Natural killer cell treated with Interleukin-12 subunit alpha and Interleukin-12 subunit beta and Interleukin-15 and Interleukin-18, amount 100 ng/mL, for 72 hours (primary cell): ENCODE measurements at regions not wholly inside any gene's neighbourhood (a gene's known extent, or its start where the extent isn't known, plus 50 kb on each side); places are given as distances from the start of the nearest gene placed in this dataset.

Experiments used
- ATAC-seq, 2 donors: fragments of 150-1000 bp; cut with Tn5 transposase in 1 of 2; sonication (Bioruptor Pico), chemical (Tn5 transposase) in 1 of 2; 2 replicates each; pipeline ENCODE4 v1.10.0; 2021
- DNase-seq: peaks from one replicate; pipeline ENCODE4 v3.0.0; 2022; ENCODE audit warnings: low spot score
- H3K27ac Mint-ChIP-seq, 2 donors: 1 replicate in 1 of 2; 2 replicates in 1 of 2; pipeline ENCODE4 v1.8.0; 2022; ENCODE audit warnings: mixed read lengths in 2 of 2, mild to moderate bottlenecking in 1 of 2, moderate library complexity in 1 of 2
- H3K27me3 Mint-ChIP-seq, 2 donors: 1 replicate in 1 of 2; 2 replicates in 1 of 2; pipeline ENCODE4 v1.8.0; 2022; ENCODE audit warnings: mixed read lengths in 2 of 2
- H3K36me3 Mint-ChIP-seq: one replicate; pipeline ENCODE4 v1.8.0; 2022; ENCODE audit warnings: mixed read lengths
- H3K4me1 Mint-ChIP-seq, 2 donors: 1 replicate in 1 of 2; 2 replicates in 1 of 2; pipeline ENCODE4 v1.8.0; 2022; ENCODE audit warnings: low read depth in 2 of 2, mixed read lengths in 2 of 2, mild to moderate bottlenecking in 1 of 2
- H3K4me3 Mint-ChIP-seq: one replicate; pipeline ENCODE4 v1.8.0; 2022; ENCODE audit warnings: mixed read lengths
- H3K9me3 Mint-ChIP-seq: 2 replicates; pipeline ENCODE4 v1.8.0; 2022; ENCODE audit warnings: mixed read lengths

DNA sequence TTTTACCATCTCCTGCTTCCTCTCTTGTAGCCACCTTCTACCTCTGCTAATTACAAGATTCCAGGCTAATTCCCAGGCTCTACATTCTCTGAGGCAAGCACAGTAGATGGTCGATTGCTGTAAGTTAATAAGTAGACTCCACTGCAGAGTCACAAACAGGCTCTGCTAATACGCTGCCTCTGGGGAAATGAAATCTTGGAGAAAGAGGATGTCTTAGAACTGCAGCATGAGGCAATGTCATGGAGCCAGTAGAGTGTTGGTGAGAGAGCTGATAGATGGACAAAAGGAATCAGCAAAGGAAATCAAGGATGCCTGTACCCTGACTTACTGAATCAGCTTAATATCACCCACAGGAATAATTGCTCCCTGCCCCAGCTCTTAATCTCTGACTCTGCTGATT, 1260.3 kb downstream of the XPNPEP1 start:
- Mint-ChIP-seq H3K4me1 (no peaks in the 10 kb centered on the region), H3K36me3 (no peaks in the 10 kb centered on the region)
- no peak for DNase-seq

DNA sequence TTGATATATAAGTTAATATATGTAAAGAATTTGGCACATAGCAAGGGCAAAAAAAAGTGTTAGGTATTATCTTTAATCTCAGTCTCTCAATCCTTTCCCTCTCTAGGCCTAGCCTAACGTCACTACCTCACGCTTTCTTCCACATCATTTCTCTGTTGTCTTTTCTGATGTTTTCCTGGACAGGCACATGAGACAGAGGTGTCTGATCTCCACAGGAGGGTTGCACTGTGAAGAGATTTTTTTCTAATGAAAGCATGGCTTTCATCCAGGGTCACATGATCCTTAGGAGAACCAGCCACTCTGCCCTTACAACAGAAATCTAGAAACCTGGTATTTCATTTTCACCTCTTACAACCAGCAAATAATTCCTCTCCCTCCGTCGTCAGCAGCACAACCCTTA, 1268.3 kb downstream of the XPNPEP1 start:
- H3K4me1 Mint-ChIP-seq: no peaks in the 10 kb centered on the region
- H3K4me3 Mint-ChIP-seq: no peak overlapping the region
- no peaks in the 10 kb centered on the region for H3K36me3 Mint-ChIP-seq
- H3K9me3 Mint-ChIP-seq: peaks cover 13% of the 10 kb centered on the region
- no peaks in the 10 kb centered on the region for H3K27me3 Mint-ChIP-seq
- DNase-seq (no peak), ATAC-seq (no peak)
- no peak overlapping the region for H3K27ac Mint-ChIP-seq

More for the DNA sequence above, 1260.3 kb downstream of the XPNPEP1 start:
- H3K4me3 Mint-ChIP-seq: no peak overlapping the region
- no peak for ATAC-seq
- peaks cover 15% of the 10 kb centered on the region for H3K9me3 Mint-ChIP-seq
- no peaks in the 10 kb centered on the region for H3K27me3 Mint-ChIP-seq
- H3K27ac Mint-ChIP-seq: no peak overlapping the region

DNA sequence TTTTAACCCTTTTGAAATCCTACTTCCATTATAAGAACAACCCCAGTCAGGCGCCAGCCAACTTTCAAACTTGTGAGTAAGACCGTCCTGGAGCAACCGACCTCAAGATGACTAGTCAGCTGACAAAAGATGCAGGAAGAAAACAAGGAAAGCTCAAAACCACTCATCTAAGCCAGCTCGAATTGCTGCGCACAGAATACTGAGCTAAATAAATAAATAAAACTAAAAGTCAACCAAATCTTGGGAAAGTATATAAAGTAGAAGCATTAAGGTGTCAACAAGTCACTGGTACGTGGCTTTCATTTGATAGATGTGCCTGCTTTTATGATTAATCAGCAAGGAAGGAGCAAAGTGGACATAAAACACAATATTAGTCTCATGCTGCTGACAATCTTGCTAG, 1269.8 kb downstream of the XPNPEP1 start:
- no peaks in the 10 kb centered on the region for H3K27me3 Mint-ChIP-seq
- H3K27ac Mint-ChIP-seq: no peak overlapping the region
- H3K9me3 Mint-ChIP-seq: peaks cover 10% of the 10 kb centered on the region
- H3K4me1 Mint-ChIP-seq: no peaks in the 10 kb centered on the region
- no peaks in the 10 kb centered on the region for H3K36me3 Mint-ChIP-seq
- no peak for ATAC-seq
- no peak overlapping the region for H3K4me3 Mint-ChIP-seq
- no peak for DNase-seq

DNA sequence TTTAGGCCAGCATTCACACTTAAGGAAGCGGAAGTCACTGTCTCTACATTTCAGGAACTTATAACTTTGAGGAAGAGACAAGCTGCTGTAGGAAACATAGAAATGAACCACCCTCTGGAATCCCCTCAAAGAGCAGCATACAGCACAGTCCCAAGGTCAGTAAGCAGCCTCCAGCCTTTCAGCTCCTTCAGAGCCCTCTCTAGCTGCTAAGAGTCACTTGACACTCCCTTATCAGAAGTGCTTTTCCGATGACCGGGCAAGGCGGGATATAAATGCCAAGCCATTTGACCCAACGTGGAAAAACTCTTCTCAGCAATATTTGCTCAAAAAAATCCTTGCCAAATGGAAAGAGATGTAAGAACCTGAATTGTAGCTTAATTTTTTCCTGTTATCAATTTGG, 1284.3 kb downstream of the XPNPEP1 start:
- peaks cover 17% of the 10 kb centered on the region for H3K9me3 Mint-ChIP-seq
- no peaks in the 10 kb centered on the region for H3K4me1 Mint-ChIP-seq
- DNase-seq (no peak), ATAC-seq (no peak)
- no peaks in the 10 kb centered on the region for H3K27me3 Mint-ChIP-seq
- no peak overlapping the region for H3K4me3 Mint-ChIP-seq
- no peaks in the 10 kb centered on the region for H3K36me3 Mint-ChIP-seq
- H3K27ac Mint-ChIP-seq: no peak overlapping the region

DNA sequence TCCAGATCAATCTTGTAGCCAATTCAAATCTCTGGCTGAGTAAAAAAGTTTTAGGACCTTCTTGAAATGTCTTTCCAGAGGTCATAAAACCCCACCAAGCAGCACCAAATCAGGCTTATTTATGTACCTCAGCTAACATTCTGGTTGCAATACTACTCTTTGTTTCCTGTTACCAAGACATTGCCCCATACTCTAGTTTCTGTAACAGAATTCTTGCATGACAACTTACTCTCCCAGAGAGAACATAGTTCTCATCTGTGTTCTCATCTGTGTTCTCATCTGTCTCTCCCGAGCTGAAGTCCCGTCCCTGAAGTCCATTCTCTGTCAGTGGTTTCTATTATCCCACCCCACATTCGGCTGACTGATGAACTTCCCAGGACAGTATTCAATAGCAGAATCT, 1285.1 kb downstream of the XPNPEP1 start:
- no peak for ATAC-seq
- H3K27ac Mint-ChIP-seq: no peak overlapping the region
- no peak overlapping the region for H3K4me3 Mint-ChIP-seq
- no peak for DNase-seq
- no peaks in the 10 kb centered on the region for H3K36me3 Mint-ChIP-seq
- peaks cover 14% of the 10 kb centered on the region for H3K9me3 Mint-ChIP-seq
- no peaks in the 10 kb centered on the region for H3K4me1 Mint-ChIP-seq
- no peaks in the 10 kb centered on the region for H3K27me3 Mint-ChIP-seq

DNA sequence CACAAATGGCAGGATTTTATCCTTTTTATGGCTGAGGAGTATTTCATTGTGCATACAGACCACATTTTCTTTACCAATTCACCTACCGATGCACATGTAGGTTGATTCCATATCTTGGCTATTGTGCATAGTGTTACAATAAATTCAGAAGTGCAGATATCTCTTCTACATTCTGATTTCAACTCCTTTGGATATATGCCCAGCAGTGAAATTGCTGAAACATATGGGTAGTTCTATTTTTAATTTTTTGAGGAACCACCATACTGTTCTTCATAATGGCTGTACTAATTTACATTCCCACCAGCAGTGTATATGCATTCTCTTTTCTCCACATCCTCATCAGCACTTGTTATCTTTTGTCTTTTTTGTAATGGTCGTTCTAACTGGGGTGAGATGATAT, 1290.3 kb downstream of the XPNPEP1 start:
- Mint-ChIP-seq H3K4me3 (no peak overlapping the region), H3K36me3 (no peaks in the 10 kb centered on the region), H3K27me3 (no peaks in the 10 kb centered on the region), H3K27ac (no peak overlapping the region), H3K4me1 (no peaks in the 10 kb centered on the region), H3K9me3 (peaks cover 4% of the 10 kb centered on the region)
- ATAC-seq: no peak
- no peak for DNase-seq

DNA sequence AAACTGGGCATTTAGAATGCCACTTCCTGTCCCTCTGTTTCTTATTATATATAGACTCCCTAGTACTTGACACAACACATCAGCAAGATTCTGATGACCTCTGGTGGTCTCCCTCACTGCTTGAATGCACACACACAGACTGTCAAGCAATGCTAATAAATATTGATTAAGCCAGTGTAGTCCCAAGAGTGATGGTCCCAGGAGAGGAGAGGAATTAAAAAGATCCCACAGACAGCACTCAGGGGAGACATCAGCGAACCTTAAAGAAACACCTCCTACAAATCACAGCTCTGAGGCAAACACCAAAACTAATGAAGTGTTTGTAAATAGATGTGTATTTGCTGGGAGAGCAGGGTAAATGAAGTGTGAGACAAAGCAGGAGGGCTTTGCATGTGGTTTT, 1291.2 kb downstream of the XPNPEP1 start:
- H3K4me3 Mint-ChIP-seq: no peak overlapping the region
- H3K27me3 Mint-ChIP-seq: no peaks in the 10 kb centered on the region
- H3K27ac Mint-ChIP-seq: no peak overlapping the region
- DNase-seq (no peak), ATAC-seq (no peak)
- no peaks in the 10 kb centered on the region for H3K4me1 Mint-ChIP-seq
- H3K36me3 Mint-ChIP-seq: no peaks in the 10 kb centered on the region
- peaks cover 6% of the 10 kb centered on the region for H3K9me3 Mint-ChIP-seq

DNA sequence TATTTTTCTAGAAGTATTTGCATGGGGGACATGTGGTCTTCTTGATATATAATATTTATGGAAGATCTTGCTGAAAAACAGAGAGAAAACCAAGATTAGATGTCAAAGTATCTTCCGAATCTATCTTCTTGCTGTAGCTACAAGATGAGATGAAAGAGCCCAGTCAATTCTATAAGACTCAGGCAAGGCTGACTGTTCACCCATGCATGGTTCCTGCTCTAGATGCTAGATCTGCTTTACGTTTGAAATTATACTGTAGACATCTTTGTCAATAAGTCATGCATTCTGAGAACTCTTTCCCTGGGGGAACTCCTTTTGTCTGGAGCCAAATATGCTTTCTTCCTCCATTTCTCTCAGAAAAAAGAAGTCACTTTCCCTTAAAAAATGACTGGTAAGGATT, 1292.0 kb downstream of the XPNPEP1 start:
- Mint-ChIP-seq H3K9me3 (peaks cover 9% of the 10 kb centered on the region), H3K36me3 (no peaks in the 10 kb centered on the region), H3K4me3 (no peak overlapping the region), H3K27ac (no peak overlapping the region), H3K4me1 (no peaks in the 10 kb centered on the region), H3K27me3 (no peaks in the 10 kb centered on the region)
- ATAC-seq (no peak), DNase-seq (no peak)

DNA sequence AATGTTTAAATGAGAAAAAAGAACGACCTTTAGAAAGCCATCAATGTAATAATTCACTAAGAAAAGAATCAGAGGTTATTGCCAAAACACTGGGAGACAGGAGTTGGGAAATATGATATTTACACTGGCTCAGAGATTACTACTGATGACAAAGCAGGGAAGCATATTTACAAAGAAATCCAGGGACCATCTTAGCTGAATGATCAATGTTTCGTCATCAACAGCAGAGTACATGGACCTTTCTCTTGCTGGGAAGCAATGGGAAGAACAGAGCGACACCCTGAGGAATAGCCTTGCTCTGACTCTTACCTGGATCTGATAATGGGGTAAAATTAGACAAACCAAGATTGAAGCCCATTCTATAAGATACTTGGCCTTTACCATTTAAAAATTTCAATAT, 1293.5 kb downstream of the XPNPEP1 start:
- ATAC-seq (no peak), DNase-seq (no peak)
- Mint-ChIP-seq H3K36me3 (no peaks in the 10 kb centered on the region), H3K27ac (no peak overlapping the region), H3K4me3 (no peak overlapping the region), H3K27me3 (no peaks in the 10 kb centered on the region), H3K4me1 (no peaks in the 10 kb centered on the region), H3K9me3 (peaks cover 9% of the 10 kb centered on the region)

DNA sequence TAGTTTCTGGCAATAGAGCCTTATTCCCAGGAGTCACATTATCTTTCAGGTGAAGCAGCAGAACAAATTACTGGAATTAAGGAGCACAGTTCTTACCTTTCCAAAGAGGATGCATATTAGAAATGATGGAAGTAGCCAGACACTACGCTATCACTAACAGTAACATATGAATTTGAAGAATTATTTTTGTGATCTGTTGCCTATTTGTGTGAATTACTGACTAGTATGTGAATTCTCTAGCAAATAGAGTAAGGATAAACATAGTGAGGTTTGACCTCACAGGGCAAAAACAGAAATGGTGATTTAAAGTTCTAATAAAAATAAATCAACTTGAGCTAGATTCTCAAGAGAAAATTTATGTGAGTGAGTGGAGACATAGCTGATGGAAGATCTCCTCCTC, 1299.3 kb downstream of the XPNPEP1 start:
- no peak for ATAC-seq
- H3K4me1 Mint-ChIP-seq: no peaks in the 10 kb centered on the region

DNA sequence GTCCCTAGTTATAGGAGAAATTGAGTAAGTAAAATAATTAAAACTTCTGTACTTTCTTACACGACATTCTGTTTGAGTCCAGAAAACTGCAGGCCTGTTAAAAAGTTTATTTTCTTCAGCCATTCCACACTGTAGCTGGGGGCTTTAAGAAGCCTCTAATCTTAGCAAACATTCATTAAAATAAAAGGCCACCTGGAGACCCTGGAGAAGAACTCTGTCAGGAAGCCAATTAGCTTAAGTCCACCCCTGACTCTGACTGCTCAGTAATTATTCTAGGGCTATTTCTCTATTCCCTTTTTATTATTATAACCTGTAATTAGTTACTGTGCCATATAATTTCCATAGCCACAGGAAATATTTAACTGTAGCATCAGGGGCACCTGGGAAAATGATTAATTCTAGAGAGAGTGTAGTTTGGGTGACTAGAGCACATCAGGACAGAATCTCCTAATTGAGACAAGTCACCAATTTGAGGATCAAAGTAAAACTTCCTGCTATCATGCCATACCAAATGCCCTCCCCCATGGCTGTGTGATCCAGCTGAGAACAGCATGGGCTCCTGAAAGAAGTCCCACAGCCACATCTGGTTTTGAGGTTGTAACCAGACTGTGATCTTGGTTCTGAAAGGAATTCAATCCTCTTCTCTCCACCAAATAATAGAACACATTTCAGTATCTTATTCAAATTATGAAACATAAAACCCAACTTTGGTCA, 1302.3 kb downstream of the XPNPEP1 start:
- DNase-seq (no peak), ATAC-seq (no peak)
- Mint-ChIP-seq H3K27me3 (no peaks in the 10 kb centered on the region), H3K27ac (no peak overlapping the region), H3K9me3 (peaks cover 7% of the 10 kb centered on the region), H3K4me3 (no peak overlapping the region), H3K36me3 (no peaks in the 10 kb centered on the region), H3K4me1 (no peaks in the 10 kb centered on the region)

More for the DNA sequence above, 1299.3 kb downstream of the XPNPEP1 start:
- peaks cover 14% of the 10 kb centered on the region for H3K9me3 Mint-ChIP-seq
- H3K27ac Mint-ChIP-seq: no peak overlapping the region
- no peaks in the 10 kb centered on the region for H3K36me3 Mint-ChIP-seq
- DNase-seq: no peak
- no peaks in the 10 kb centered on the region for H3K27me3 Mint-ChIP-seq
- H3K4me3 Mint-ChIP-seq: no peak overlapping the region

DNA sequence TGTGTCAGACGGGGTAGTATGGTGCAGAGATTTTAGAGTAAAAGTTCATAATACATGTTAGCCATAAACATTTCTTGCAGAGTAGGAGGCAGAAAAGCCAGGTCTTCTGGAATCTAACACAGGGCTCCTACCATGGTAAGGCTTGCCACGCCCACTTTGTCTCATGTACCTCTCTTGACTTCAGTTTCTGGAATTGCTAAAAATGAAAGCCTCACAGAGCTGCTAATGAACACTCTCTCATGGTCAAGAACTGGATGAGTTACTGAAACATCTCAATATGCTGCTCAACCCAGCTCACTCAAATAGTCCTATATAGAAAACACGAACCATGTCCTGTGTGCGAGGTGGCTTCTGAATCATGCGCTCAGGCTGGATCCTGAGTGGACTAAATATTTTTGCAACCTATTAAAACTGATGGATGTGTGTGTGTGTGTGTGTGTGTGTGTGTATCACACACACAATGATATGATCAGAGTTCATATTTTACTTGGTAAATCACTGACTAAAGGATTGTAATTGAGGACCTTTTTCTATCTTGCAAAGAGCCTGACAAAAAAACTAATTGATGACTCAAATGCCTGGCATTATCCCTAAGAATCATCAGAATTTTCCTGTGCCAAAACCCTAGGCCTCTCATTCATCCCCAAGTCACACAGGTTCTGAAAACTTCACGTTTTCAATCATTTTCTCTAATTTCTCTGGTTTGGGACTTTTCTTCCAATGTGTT, 1306.6 kb downstream of the XPNPEP1 start:
- no peaks in the 10 kb centered on the region for H3K27me3 Mint-ChIP-seq
- H3K9me3 Mint-ChIP-seq: peaks cover 8% of the 10 kb centered on the region
- H3K4me1 Mint-ChIP-seq: no peaks in the 10 kb centered on the region
- no peak overlapping the region for H3K27ac Mint-ChIP-seq
- ATAC-seq (no peak), DNase-seq (no peak)
- H3K36me3 Mint-ChIP-seq: no peaks in the 10 kb centered on the region
- H3K4me3 Mint-ChIP-seq: no peak overlapping the region

DNA sequence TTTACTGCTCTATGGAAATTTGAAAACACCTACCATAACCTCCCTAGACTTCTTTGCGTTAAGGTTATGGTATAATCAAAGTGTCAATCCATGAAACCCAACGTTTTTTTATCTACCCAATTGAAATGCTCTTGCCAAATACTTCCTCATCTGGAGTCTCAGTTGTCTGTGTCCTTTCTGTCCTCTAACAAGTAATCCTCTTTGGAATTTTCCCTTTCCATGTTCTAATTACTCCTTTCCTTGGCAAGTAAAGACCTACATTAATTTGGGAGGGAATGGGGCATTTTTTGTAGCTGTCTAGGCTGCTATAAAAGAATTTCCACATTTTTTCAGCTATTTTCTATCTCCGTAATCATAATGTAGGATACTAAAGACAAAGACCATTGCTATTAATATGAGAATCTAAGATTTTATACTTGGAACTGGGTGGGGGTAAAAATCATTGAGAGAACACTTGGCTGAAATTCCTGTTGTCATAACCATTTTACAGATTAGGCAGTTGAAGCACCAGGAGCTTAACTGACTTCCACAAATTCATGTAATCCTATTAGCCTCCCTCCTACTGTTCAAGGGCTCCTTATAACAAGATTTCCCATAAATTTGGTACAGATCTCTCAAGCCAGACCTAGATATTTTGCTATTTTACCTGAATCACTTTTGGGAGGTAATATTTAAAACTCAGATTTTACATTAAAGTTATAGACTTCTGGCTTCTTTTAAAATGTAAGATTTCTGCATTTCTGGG, 1307.6 kb downstream of the XPNPEP1 start:
- Mint-ChIP-seq H3K27me3 (no peaks in the 10 kb centered on the region), H3K4me1 (no peaks in the 10 kb centered on the region), H3K9me3 (peaks cover 3% of the 10 kb centered on the region), H3K4me3 (no peak overlapping the region), H3K36me3 (no peaks in the 10 kb centered on the region), H3K27ac (no peak overlapping the region)
- no peak for ATAC-seq
- no peak for DNase-seq

DNA sequence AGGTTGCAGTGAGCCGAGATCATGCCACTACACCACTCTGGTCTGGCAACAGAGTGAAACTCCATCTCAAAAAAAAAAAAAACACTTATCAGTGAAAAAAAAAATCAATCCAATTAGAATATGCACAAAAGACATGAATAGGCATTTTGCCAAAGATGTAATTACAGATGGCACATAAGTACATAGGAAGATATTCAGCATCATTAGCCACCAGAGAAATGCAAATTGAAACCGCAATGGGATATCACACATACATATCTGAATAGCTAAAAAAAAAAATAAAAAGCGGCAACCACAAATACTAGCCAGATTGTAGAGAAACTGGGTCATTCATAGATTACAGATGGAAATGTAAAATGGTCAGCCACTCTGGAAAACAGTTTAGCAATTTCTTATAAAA, 1310.8 kb downstream of the XPNPEP1 start:
- Mint-ChIP-seq H3K27me3 (no peaks in the 10 kb centered on the region), H3K36me3 (peaks cover 11% of the 10 kb centered on the region), H3K4me1 (no peaks in the 10 kb centered on the region), H3K4me3 (no peak overlapping the region), H3K27ac (no peak overlapping the region), H3K9me3 (peaks cover 14% of the 10 kb centered on the region)
- ATAC-seq (no peak), DNase-seq (no peak)
